CD4-positive, CD25-positive, alpha-beta regulatory T cell (primary cell): ENCODE measurements at regions not wholly inside any gene's neighbourhood (a gene's known extent, or its start where the extent isn't known, plus 50 kb on each side); places are given as distances from the start of the nearest gene placed in this dataset.

ENCODE experiments used
- ATAC-seq, 2 donors: fragments of 150-1000 bp; cut with Tn5 transposase; one replicate each; pipeline ENCODE4 v1.10.0; 2021; ENCODE audit warnings: low read depth in 2 of 2, moderate number of reproducible peaks in 2 of 2, moderate library complexity in 1 of 2
- DNase-seq, 3 donors: peaks; one replicate each; pipeline versions ENCODE4 v3.0.0 to v3.0.0-alpha.2; 2012 to 2022; ENCODE audit warnings: mixed read lengths in 1 of 3
- H3K27ac ChIP-seq: one replicate; pipeline ENCODE4 v1.7.0; 2013; ENCODE audit warnings: mild to moderate bottlenecking, low read length; ENCODE audit not compliant: insufficient read depth, poor library complexity, severe bottlenecking
- H3K27me3 ChIP-seq: one replicate; pipeline ENCODE4 v1.7.0; 2013; ENCODE audit warnings: low read length; ENCODE audit not compliant: control insufficient read depth, insufficient read depth
- H3K36me3 ChIP-seq: one replicate; pipeline ENCODE4 v1.7.0; 2013; ENCODE audit warnings: mild to moderate bottlenecking, low read length, moderate library complexity; ENCODE audit not compliant: control insufficient read depth, insufficient read depth
- H3K4me1 ChIP-seq: 2 replicates; pipeline ENCODE4 v1.7.0; 2013; ENCODE audit warnings: mild to moderate bottlenecking, low read length; ENCODE audit not compliant: insufficient read depth, control insufficient read depth, poor library complexity, severe bottlenecking
- H3K4me3 ChIP-seq: one replicate; pipeline ENCODE4 v1.7.0; 2013; ENCODE audit warnings: low read depth, mild to moderate bottlenecking, low read length, moderate library complexity
- H3K9me3 ChIP-seq, 2 experiments: 1 replicate in 1 of 2; 2 replicates in 1 of 2; pipeline ENCODE4 v1.7.0; 2013; ENCODE audit warnings: low read length in 2 of 2, mild to moderate bottlenecking in 1 of 2, moderate library complexity in 1 of 2; ENCODE audit not compliant: control insufficient read depth in 2 of 2
- H3K27ac Mint-ChIP-seq, 3 donors: one replicate each; pipeline ENCODE4 v1.8.0; 2020 to 2022; ENCODE audit warnings: mild to moderate bottlenecking in 3 of 3, mixed read lengths in 3 of 3, moderate library complexity in 2 of 3
- H3K27me3 Mint-ChIP-seq: one replicate; pipeline ENCODE4 v1.8.0; 2022; ENCODE audit warnings: mild to moderate bottlenecking, mixed read lengths
- H3K36me3 Mint-ChIP-seq: one replicate; pipeline ENCODE4 v1.8.0; 2020; ENCODE audit warnings: mixed read lengths
- H3K4me1 Mint-ChIP-seq, 4 donors: one replicate each; pipeline ENCODE4 v1.8.0; 2020 to 2022; ENCODE audit warnings: mixed read lengths in 4 of 4, mild to moderate bottlenecking in 1 of 4
- H3K4me3 Mint-ChIP-seq, 4 donors: one replicate each; pipeline ENCODE4 v1.8.0; 2020 to 2022; ENCODE audit warnings: mild to moderate bottlenecking in 4 of 4, mixed read lengths in 4 of 4, moderate library complexity in 3 of 4
- H3K9me3 Mint-ChIP-seq, 7 donors: one replicate each; pipeline ENCODE4 v1.8.0; 2020 to 2022; ENCODE audit warnings: mixed read lengths in 7 of 7, mild to moderate bottlenecking in 3 of 7, moderate library complexity in 2 of 7

DNA sequence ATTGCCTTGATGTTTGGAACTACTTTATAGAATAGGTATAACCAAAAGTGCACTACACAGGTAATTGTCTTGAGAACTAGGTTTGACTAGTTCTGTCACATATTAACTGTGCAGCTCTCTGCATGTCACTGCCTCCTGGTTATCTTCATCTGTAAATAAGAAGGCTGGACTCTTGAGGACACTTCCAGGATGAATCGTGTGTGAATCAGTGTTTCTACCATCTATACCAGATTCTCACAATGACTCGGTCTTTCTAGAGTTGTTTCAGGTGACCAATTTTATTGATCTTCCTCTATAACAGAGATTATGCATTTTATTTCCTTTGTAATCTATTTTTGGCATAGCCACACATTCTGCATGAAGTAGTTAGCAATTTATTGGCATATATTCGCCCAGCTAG lies 1181.0 kb upstream of the TENM4 start:
- H3K27me3 ChIP-seq: no peaks in the 10 kb centered on the region

DNA sequence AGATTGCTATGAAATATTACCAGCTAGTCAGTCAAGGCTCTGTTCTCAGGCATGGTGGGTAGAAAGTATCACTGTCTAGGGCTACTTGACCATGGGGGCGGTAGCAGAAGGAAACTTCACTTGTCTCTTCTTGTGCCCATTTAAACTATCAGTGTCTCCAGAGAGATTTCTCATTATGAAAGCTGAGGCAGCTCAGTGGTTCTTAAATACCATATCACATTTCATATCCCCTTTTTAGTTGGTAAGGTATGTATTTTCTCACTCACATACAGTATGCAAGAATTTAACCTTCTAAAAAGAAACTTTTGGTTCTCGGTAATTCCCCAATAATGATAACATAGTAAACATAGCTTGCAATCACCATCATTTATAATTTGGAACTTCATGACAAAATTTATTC lies 1180.0 kb upstream of the TENM4 start:
- no peaks in the 10 kb centered on the region for H3K27me3 ChIP-seq
- ATAC-seq: no peak
- no peak overlapping the region for H3K27ac Mint-ChIP-seq

More for the DNA sequence above, 1181.0 kb upstream of the TENM4 start:
- no peak overlapping the region for H3K4me3 ChIP-seq
- H3K4me1 ChIP-seq: no peaks in the 10 kb centered on the region
- H3K9me3 ChIP-seq: no peaks in the 10 kb centered on the region
- Mint-ChIP-seq H3K4me1 (no peaks in the 10 kb centered on the region), H3K36me3 (no peaks in the 10 kb centered on the region), H3K27ac (no peak overlapping the region), H3K27me3 (no peaks in the 10 kb centered on the region), H3K9me3 (peaks cover 0 to 20% (median 2%) of the 10 kb centered on the region in 7 donors), H3K4me3 (no peak overlapping the region)
- ATAC-seq (no peak), DNase-seq (no peak)
- no peak overlapping the region for H3K27ac ChIP-seq
- no peaks in the 10 kb centered on the region for H3K36me3 ChIP-seq

DNA sequence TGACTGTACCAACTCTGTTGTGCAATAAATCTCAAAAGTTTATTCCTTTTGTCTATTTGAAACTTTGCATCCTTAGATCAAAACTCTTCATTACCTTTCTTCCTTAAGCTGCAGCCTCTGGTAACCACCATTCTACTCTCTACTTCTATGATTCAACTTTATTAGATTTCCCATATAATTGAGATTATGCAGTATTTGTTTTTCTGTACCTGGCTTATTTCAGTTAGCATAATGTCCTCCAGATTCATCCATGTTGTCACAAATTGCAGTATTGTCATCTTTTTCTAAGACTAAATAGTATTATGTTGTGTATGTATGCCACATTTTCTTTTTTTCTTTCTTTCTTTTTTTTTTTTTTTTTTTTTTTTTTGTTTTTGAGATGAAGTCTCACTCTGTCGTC lies 1176.3 kb upstream of the TENM4 start:
- Histone ChIP-seq H3K4me3 (no peak overlapping the region), H3K4me1 (no peaks in the 10 kb centered on the region), H3K27me3 (no peaks in the 10 kb centered on the region), H3K36me3 (no peaks in the 10 kb centered on the region), H3K27ac (no peak overlapping the region), H3K9me3 (peaks cover 0 to 1% of the 10 kb centered on the region in 2 experiments)
- Mint-ChIP-seq H3K36me3 (no peaks in the 10 kb centered on the region), H3K27me3 (no peaks in the 10 kb centered on the region), H3K9me3 (peaks cover 0 to 15% (median 3%) of the 10 kb centered on the region in 7 donors), H3K4me1 (no peaks in the 10 kb centered on the region), H3K27ac (no peak overlapping the region), H3K4me3 (no peak overlapping the region)
- DNase-seq: no peak
- no peak for ATAC-seq

More for the DNA sequence above, 1180.0 kb upstream of the TENM4 start:
- Histone ChIP-seq H3K36me3 (no peaks in the 10 kb centered on the region), H3K4me3 (no peak overlapping the region), H3K27ac (no peak overlapping the region), H3K4me1 (no peaks in the 10 kb centered on the region), H3K9me3 (no peaks in the 10 kb centered on the region)
- no peak for DNase-seq
- H3K27me3 Mint-ChIP-seq: no peaks in the 10 kb centered on the region
- peaks cover 0 to 19% (median 3%) of the 10 kb centered on the region in 7 donors for H3K9me3 Mint-ChIP-seq
- H3K4me1 Mint-ChIP-seq: no peaks in the 10 kb centered on the region
- no peak overlapping the region for H3K4me3 Mint-ChIP-seq
- no peaks in the 10 kb centered on the region for H3K36me3 Mint-ChIP-seq

DNA sequence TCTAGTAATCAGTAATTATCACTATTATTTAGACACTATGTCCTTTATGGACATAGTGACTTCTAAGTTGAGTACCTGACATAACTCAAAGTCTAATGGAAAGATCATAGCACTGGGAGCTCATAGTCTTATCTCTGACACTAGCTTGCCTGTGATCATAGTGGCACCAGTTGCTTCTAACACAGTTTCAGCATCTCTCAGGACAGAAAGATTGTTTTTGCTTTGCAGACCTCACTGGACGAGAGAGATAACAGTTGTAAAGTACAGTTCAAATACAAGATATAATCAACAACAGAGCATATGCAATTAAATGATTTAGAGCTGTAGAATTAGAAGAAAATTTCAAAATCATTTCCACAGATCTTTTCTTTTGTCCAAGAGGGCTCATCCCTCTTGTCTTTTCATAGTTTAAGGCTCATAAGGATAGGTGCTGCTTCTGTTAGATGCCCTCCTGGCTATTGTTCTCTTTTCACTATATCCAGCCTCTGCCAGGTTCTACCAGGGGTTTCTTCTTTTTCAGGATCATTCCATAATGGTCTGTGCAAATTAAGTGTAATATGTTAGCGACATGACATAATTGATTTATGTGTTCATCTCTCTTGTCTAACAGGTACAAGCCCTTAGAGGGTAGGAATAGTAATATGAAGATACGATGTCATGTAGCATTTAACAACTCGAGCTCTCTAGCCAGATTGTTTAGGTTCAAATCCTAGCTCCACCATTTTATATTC lies 1175.4 kb upstream of the TENM4 start:
- H3K4me3 Mint-ChIP-seq: no peak overlapping the region
- no peaks in the 10 kb centered on the region for H3K27me3 Mint-ChIP-seq
- H3K27ac ChIP-seq: no peak overlapping the region
- H3K36me3 ChIP-seq: no peaks in the 10 kb centered on the region
- DNase-seq (no peak), ATAC-seq (no peak)
- H3K27me3 ChIP-seq: no peaks in the 10 kb centered on the region
- H3K4me3 ChIP-seq: no peak overlapping the region
- peaks cover 0 to 1% of the 10 kb centered on the region in 2 experiments for H3K9me3 ChIP-seq
- no peaks in the 10 kb centered on the region for H3K36me3 Mint-ChIP-seq
- peaks cover 0 to 15% (median 3%) of the 10 kb centered on the region in 7 donors for H3K9me3 Mint-ChIP-seq
- H3K4me1 Mint-ChIP-seq: no peaks in the 10 kb centered on the region
- H3K4me1 ChIP-seq: no peaks in the 10 kb centered on the region
- no peak overlapping the region for H3K27ac Mint-ChIP-seq

DNA sequence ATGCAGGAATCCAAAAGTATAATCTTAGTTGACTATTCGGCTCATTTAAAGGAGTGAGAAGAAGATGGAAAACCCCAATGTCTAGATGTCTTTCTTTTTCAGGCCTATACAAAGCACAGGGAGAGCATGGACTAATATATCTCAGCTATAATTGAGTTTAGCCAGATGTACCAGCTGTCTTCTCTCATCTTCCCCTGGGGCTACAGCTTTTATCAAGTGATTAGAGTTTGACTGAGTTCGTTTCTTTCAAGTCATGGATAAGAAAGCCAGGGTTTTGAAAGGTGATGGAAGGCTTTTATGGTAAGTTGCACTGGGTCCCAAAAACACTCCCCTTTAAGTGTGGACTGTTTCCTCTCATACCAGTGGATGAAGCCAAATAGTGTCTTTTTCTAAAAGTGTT lies 1172.8 kb upstream of the TENM4 start:
- ATAC-seq: no peak
- Histone ChIP-seq H3K4me1 (no peaks in the 10 kb centered on the region), H3K27me3 (no peaks in the 10 kb centered on the region), H3K4me3 (no peak overlapping the region), H3K9me3 (peaks cover 0 to 1% of the 10 kb centered on the region in 2 experiments), H3K36me3 (no peaks in the 10 kb centered on the region), H3K27ac (no peak overlapping the region)
- Mint-ChIP-seq H3K4me1 (no peaks in the 10 kb centered on the region), H3K9me3 (peaks cover 2 to 27% (median 4%) of the 10 kb centered on the region in 7 donors), H3K27ac (no peak overlapping the region), H3K36me3 (no peaks in the 10 kb centered on the region), H3K4me3 (no peak overlapping the region), H3K27me3 (no peaks in the 10 kb centered on the region)
- no peak for DNase-seq

DNA sequence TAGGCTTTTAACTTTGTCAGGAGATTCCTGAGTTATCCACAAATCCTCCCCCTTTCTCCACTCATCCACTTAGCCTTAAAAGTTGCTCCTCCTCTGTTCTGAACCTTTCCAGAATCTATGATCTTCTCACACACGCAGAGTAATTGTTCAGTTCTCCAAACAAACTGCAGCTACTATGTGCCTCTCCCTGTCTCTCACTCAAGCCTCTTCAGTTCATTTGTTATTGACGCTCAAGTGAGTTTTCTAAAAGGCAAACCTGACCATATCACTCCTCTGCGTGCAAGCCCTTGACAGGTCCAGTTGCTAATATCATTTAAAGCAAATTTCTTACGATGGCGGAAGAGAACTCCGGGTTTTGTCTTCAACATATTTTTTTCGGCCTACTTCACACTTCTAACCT lies 1169.7 kb upstream of the TENM4 start:
- no peak overlapping the region for H3K27ac Mint-ChIP-seq
- no peaks in the 10 kb centered on the region for H3K27me3 Mint-ChIP-seq
- H3K36me3 ChIP-seq: no peaks in the 10 kb centered on the region
- ATAC-seq (no peak), DNase-seq (no peak)
- no peaks in the 10 kb centered on the region for H3K4me1 ChIP-seq
- no peaks in the 10 kb centered on the region for H3K36me3 Mint-ChIP-seq
- no peaks in the 10 kb centered on the region for H3K27me3 ChIP-seq
- peaks cover 0 to 2% (median 0%) of the 10 kb centered on the region in 4 donors for H3K4me1 Mint-ChIP-seq
- H3K9me3 Mint-ChIP-seq: peaks cover 0 to 32% (median 6%) of the 10 kb centered on the region in 7 donors
- no peak overlapping the region for H3K4me3 Mint-ChIP-seq
- H3K27ac ChIP-seq: no peak overlapping the region
- H3K9me3 ChIP-seq: peaks cover 0 to 1% of the 10 kb centered on the region in 2 experiments
- no peak overlapping the region for H3K4me3 ChIP-seq

DNA sequence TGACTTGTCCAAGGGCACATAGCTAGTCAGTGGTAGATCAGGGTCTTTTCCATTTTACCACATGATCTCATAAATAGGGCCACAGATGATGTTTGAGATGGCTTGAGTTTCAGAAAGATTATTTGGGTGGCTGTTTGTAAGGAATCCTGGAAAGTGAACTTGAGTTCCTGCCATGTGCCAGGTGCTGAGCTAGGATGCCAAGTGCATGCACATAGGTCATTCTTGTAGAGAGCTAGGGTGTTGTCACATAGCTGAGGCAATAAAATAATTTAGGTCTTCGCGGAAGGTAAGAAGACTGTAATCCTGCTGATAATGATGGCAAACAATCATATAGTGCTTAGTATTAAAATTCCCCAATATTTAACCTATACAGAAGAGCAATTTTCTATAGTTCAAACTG lies 1162.6 kb upstream of the TENM4 start:
- Histone ChIP-seq H3K27me3 (no peaks in the 10 kb centered on the region), H3K9me3 (peaks cover 0 to 2% of the 10 kb centered on the region in 2 experiments), H3K27ac (no peak overlapping the region), H3K4me1 (no peaks in the 10 kb centered on the region), H3K36me3 (no peaks in the 10 kb centered on the region), H3K4me3 (no peak overlapping the region)
- no peak for ATAC-seq
- H3K9me3 Mint-ChIP-seq: peaks cover 3 to 19% (median 9%) of the 10 kb centered on the region in 7 donors
- H3K27me3 Mint-ChIP-seq: no peaks in the 10 kb centered on the region
- H3K36me3 Mint-ChIP-seq: no peaks in the 10 kb centered on the region
- no peak for DNase-seq
- no peak overlapping the region for H3K4me3 Mint-ChIP-seq
- peaks cover 0 to 5% (median 0%) of the 10 kb centered on the region in 4 donors for H3K4me1 Mint-ChIP-seq
- no peak overlapping the region for H3K27ac Mint-ChIP-seq

DNA sequence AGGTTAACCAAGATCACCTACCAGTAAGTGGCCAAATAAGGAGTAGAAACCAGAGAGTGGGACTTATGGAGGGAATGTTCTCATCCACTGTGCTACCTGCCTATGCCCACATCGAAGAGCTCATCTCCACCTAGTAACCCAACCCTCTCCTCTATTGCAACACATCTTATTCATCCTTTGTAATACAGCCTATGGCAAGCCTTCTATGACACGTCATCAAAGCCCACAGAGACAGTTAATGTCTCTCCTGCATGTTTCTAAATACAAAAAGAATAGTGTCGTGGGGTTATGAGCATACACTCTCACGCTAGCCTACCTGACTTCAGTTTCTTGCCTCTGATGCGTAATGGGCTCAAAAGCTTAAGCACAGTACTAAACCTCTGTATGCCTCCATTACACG lies 1158.1 kb upstream of the TENM4 start:
- no peaks in the 10 kb centered on the region for H3K36me3 ChIP-seq
- DNase-seq (no peak), ATAC-seq (no peak)
- Mint-ChIP-seq H3K27ac (no peak overlapping the region), H3K36me3 (no peaks in the 10 kb centered on the region), H3K4me3 (no peak overlapping the region), H3K9me3 (peaks cover 5 to 18% (median 12%) of the 10 kb centered on the region in 7 donors), H3K4me1 (no peaks in the 10 kb centered on the region), H3K27me3 (no peaks in the 10 kb centered on the region)
- no peaks in the 10 kb centered on the region for H3K27me3 ChIP-seq
- peaks cover 0 to 2% of the 10 kb centered on the region in 2 experiments for H3K9me3 ChIP-seq
- no peak overlapping the region for H3K4me3 ChIP-seq
- H3K4me1 ChIP-seq: no peaks in the 10 kb centered on the region
- H3K27ac ChIP-seq: no peak overlapping the region
